Activated naive CD8-positive, alpha-beta T cell treated with anti-CD3 and anti-CD28 coated beads for 36 hours (primary cell): ENCODE measurements at regions not wholly inside any gene's neighbourhood (a gene's known extent, or its start where the extent isn't known, plus 50 kb on each side); places are given as distances from the start of the nearest gene placed in this dataset.
"Not testable (repeated sequence)": the region's sequence is repeated elsewhere in the genome, so short reads cannot be mapped to it uniquely, and the experiment has no call there.

Experiments used
- DNase-seq: peaks from one replicate; pipeline ENCODE4 v3.0.0; 2021
- H3K27ac Mint-ChIP-seq: one replicate; pipeline ENCODE4 v1.8.0; 2022; ENCODE audit warnings: mild to moderate bottlenecking, moderate library complexity, mixed read lengths
- H3K27me3 Mint-ChIP-seq: one replicate; pipeline ENCODE4 v1.8.0; 2022; ENCODE audit warnings: mild to moderate bottlenecking, mixed read lengths
- H3K36me3 Mint-ChIP-seq: one replicate; pipeline ENCODE4 v1.8.0; 2021; ENCODE audit warnings: mild to moderate bottlenecking, mixed read lengths
- H3K4me1 Mint-ChIP-seq: one replicate; pipeline ENCODE4 v1.8.0; 2021; ENCODE audit warnings: mixed read lengths
- H3K4me3 Mint-ChIP-seq: one replicate; pipeline ENCODE4 v1.8.0; 2022; ENCODE audit warnings: mild to moderate bottlenecking, moderate library complexity, mixed read lengths
- H3K9me3 Mint-ChIP-seq: one replicate; pipeline ENCODE4 v1.8.0; 2022; ENCODE audit warnings: mixed read lengths

DNA sequence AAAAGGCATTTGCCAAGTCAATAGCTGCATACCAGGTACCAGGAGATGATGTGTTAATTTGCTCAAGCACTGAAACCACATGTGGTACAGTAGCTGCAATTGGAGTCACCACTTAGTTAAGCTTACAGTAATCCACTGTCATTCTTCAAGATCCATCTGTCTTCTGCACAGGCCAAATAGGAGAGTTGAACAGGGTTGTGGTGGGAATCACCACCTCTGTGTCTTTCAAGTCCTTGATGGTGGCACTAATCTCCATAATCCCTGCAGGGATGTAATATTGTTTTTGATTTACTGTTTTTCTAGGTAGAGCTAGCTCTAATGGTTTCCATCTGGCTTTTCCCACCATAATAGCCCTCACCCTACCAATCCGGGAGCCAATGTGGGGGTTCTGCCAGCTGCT lies 91.9 kb downstream of the FCRL5 start:
- Mint-ChIP-seq H3K27me3 (no peaks in the 10 kb centered on the region), H3K9me3 (no peaks in the 10 kb centered on the region), H3K27ac (no peak overlapping the region), H3K4me1 (no peaks in the 10 kb centered on the region), H3K4me3 (no peak overlapping the region), H3K36me3 (no peaks in the 10 kb centered on the region)
- no peak for DNase-seq

DNA sequence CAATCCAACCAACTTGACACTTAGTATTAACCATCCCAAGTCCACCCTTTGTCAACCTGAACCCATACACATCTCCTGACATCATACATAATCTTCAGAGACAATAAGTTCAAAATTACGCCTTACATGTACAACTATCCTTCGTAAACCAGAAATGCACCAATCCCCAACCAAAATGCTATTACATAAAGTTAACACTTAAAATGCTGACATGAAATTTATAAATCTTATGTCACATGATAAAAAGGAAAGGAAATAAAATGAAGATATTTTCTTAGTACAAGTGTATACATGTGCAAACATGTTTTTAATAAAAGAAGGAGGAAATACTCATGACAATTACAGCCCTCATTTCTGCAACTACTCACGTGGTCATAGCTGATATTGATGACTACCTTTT lies 95.0 kb downstream of the FCRL5 start:
- H3K4me3 Mint-ChIP-seq, result no peak overlapping the region

DNA sequence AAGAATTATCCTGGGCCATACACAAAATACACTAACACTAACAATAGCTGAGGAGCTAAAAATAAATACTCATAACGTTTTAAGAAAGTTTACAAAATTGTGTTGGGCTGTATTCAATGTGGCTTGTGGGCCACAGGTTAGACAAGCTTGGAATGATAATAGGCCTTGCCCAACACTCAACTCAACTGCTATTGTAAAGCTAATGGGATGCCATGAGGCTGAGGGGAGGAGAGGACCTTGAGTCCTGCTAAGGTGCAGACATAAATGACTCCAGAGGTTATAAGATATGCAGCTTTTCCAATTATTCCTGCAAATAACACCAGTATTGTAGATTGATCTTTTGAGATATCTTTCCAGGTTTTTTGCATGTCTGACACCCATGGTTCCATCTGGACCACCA lies 97.0 kb downstream of the FCRL5 start:
- DNase-seq, result no peak
- Mint-ChIP-seq H3K27me3 (no peaks in the 10 kb centered on the region), H3K4me1 (no peaks in the 10 kb centered on the region), H3K9me3 (no peaks in the 10 kb centered on the region), H3K27ac (no peak overlapping the region), H3K4me3 (no peak overlapping the region), H3K36me3 (no peaks in the 10 kb centered on the region)

More for the DNA sequence above, 95.0 kb downstream of the FCRL5 start:
- Mint-ChIP-seq H3K4me1 (no peaks in the 10 kb centered on the region), H3K27me3 (no peaks in the 10 kb centered on the region), H3K27ac (no peak overlapping the region), H3K36me3 (no peaks in the 10 kb centered on the region), H3K9me3 (no peaks in the 10 kb centered on the region)
- no peak for DNase-seq

DNA sequence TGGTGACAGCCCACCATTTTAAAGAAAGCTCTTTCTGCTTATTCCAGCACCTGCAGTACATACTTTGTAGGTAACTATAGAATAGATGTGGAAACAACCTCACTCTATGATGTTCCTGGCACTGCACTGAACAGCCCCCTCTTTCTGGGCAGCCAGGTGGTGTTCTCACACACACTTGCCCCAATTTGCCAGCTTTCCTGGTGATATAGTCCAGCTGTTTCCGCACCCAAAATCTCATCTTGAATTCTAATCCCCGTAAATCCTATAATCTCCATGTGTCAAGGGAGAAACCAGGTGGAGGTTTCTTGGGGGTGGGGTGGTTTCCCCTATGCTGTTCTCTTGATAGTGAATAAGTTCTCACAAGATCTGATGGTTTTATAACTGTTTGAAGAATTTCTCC lies 102.2 kb downstream of the FCRL5 start:
- Mint-ChIP-seq H3K9me3 (no peaks in the 10 kb centered on the region), H3K4me1 (no peaks in the 10 kb centered on the region), H3K27me3 (no peaks in the 10 kb centered on the region), H3K27ac (no peak overlapping the region), H3K4me3 (no peak overlapping the region), H3K36me3 (no peaks in the 10 kb centered on the region)
- DNase-seq, result no peak

GRCh38 chr1:157448636-157449035 lies 103.7 kb downstream of the FCRL5 start:
- no peak for DNase-seq
- Mint-ChIP-seq H3K36me3 (no peaks in the 10 kb centered on the region), H3K27me3 (no peaks in the 10 kb centered on the region), H3K9me3 (no peaks in the 10 kb centered on the region), H3K4me3 (no peak overlapping the region), H3K4me1 (no peaks in the 10 kb centered on the region), H3K27ac (no peak overlapping the region)

DNA sequence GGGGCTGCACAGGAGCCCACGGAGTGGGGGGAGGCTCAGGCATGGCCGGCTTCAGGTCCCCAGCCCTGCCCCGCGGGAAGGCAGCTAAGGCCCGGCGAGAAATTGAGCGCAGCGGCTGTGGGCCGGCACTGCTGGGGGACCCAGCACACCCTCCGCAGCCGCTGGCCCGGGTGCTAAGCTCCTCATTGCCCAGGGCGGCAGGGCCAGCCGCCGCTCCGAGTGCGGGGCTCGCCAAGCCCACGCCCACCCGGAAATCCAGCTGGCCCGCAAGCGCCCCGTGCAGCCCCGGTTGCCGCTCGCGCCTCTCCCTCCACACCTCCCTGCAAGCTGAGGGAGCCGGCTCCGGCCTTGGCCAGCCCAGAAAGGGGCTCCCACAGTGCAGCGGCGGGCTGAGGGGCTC lies 106.0 kb downstream of the FCRL5 start:
- not testable (repeated sequence) for DNase-seq, H3K9me3 Mint-ChIP-seq, H3K4me3 Mint-ChIP-seq, H3K36me3 Mint-ChIP-seq, H3K4me1 Mint-ChIP-seq, H3K27me3 Mint-ChIP-seq, H3K27ac Mint-ChIP-seq

DNA sequence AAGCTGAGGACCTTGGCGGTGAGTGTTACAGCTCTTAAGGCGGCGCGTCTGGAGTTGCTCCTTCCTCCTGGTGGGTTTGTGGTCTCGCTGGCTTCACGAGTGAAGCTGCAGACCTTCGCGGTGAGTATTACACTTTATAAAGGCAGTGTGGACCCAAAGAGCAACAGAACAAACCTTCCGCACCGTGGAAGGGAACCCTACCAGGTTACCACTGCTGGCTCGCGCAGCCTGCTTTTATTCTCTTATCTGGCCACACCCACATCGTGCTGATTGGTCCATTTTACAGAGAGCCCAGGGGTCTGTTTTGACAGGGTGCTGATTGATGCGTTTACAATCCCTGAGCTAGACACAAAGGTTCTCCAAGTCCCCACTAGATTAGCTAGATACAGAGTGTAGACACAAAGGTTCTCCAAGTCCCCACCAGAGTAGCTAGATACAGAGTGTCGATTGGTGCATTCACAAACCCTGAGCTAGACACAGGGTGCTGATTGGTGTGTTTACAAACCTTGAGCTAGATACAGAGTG lies 106.6 kb downstream of the FCRL5 start:
- H3K36me3 Mint-ChIP-seq, DNase-seq, H3K27ac Mint-ChIP-seq, H3K4me1 Mint-ChIP-seq, H3K27me3 Mint-ChIP-seq, H3K4me3 Mint-ChIP-seq, H3K9me3 Mint-ChIP-seq: not testable (repeated sequence)

GRCh38 chr1:157442065-157442464 lies 110.2 kb downstream of the FCRL5 start:
- no peak overlapping the region for H3K27ac Mint-ChIP-seq
- no peak for DNase-seq
- no peak overlapping the region for H3K4me3 Mint-ChIP-seq
- H3K9me3 Mint-ChIP-seq, result no peaks in the 10 kb centered on the region
- H3K36me3 Mint-ChIP-seq, result no peaks in the 10 kb centered on the region
- no peaks in the 10 kb centered on the region for H3K4me1 Mint-ChIP-seq
- H3K27me3 Mint-ChIP-seq, result no peaks in the 10 kb centered on the region

GRCh38 chr1:157439302-157439954 lies 112.9 kb downstream of the FCRL5 start:
- Mint-ChIP-seq H3K4me3 (no peak overlapping the region), H3K36me3 (no peaks in the 10 kb centered on the region), H3K27me3 (peaks cover 10% of the 10 kb centered on the region), H3K4me1 (no peaks in the 10 kb centered on the region), H3K27ac (no peak overlapping the region), H3K9me3 (no peaks in the 10 kb centered on the region)
- DNase-seq, result no peak

GRCh38 chr1:157438613-157439012 lies 113.7 kb downstream of the FCRL5 start:
- H3K36me3 Mint-ChIP-seq, result no peaks in the 10 kb centered on the region
- DNase-seq, result no peak
- peaks cover 14% of the 10 kb centered on the region for H3K27me3 Mint-ChIP-seq
- H3K4me1 Mint-ChIP-seq, result no peaks in the 10 kb centered on the region
- H3K4me3 Mint-ChIP-seq, result no peak overlapping the region
- no peak overlapping the region for H3K27ac Mint-ChIP-seq
- H3K9me3 Mint-ChIP-seq, result no peaks in the 10 kb centered on the region

GRCh38 chr1:157438146-157438545 lies 114.2 kb downstream of the FCRL5 start:
- Mint-ChIP-seq H3K27me3 (peaks cover 18% of the 10 kb centered on the region), H3K4me1 (no peaks in the 10 kb centered on the region), H3K9me3 (no peaks in the 10 kb centered on the region), H3K27ac (no peak overlapping the region), H3K36me3 (no peaks in the 10 kb centered on the region), H3K4me3 (no peak overlapping the region)
- DNase-seq, result no peak

DNA sequence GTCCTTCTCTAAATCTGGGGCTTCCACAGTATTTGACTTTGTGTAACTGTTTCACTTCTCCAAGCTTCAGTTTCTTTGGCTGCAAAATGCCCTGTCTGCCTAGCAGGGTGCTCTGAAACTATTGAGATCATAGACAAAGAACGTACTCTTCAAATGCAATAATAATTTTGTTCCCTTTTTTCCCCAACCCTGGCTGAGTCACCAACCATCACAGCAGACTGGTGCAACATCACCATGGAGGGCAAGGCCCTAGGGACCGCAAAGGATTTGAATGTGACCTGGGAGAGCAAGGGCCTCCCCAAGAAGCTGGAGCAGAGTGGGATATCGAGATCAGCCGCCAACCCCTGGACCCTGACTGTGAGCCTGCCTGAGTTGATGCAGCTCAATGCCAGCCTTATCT lies 115.0 kb downstream of the FCRL5 start:
- H3K36me3 Mint-ChIP-seq, result no peaks in the 10 kb centered on the region
- no peak overlapping the region for H3K27ac Mint-ChIP-seq
- no peak for DNase-seq
- H3K4me3 Mint-ChIP-seq, result no peak overlapping the region
- no peaks in the 10 kb centered on the region for H3K9me3 Mint-ChIP-seq
- H3K27me3 Mint-ChIP-seq, result peaks cover 18% of the 10 kb centered on the region
- H3K4me1 Mint-ChIP-seq, result no peaks in the 10 kb centered on the region

DNA sequence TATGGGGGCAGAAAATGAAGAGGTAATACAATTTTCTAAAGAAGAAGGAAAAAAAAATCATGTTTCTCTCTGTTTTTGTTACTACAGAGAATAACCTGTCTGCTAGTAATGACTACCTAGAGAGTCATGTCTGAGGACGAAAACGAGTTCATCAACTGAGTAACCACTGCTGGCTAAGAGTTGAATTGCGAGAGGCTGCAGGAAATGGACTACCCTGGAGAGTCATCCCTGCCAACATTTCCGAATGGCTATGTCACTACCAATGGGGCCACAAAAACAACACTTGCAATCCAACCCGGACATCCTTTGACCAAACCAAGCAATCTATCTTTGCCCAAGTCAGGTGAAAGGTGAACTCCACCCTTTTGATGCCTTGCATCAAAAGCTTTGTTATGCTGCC lies 120.6 kb downstream of the FCRL5 start:
- Mint-ChIP-seq H3K36me3 (no peaks in the 10 kb centered on the region), H3K9me3 (no peaks in the 10 kb centered on the region), H3K27me3 (peaks cover 18% of the 10 kb centered on the region), H3K4me1 (no peaks in the 10 kb centered on the region), H3K4me3 (no peak overlapping the region), H3K27ac (no peak overlapping the region)
- no peak for DNase-seq

GRCh38 chr1:157429601-157430240 lies 122.6 kb downstream of the FCRL5 start:
- Mint-ChIP-seq H3K27me3 (peaks cover 13% of the 10 kb centered on the region), H3K36me3 (no peaks in the 10 kb centered on the region), H3K9me3 (no peaks in the 10 kb centered on the region)

GRCh38 chr1:157423764-157424163 lies 128.6 kb downstream of the FCRL5 start:
- not testable (repeated sequence) for H3K4me1 Mint-ChIP-seq, DNase-seq, H3K27ac Mint-ChIP-seq, H3K27me3 Mint-ChIP-seq, H3K36me3 Mint-ChIP-seq, H3K4me3 Mint-ChIP-seq, H3K9me3 Mint-ChIP-seq

More at GRCh38 chr1:157429601-157430240, 122.6 kb downstream of the FCRL5 start:
- DNase-seq, result no peak
- no peak overlapping the region for H3K27ac Mint-ChIP-seq
- no peaks in the 10 kb centered on the region for H3K4me1 Mint-ChIP-seq
- no peak overlapping the region for H3K4me3 Mint-ChIP-seq
